ENCODE measurements at regions not wholly inside any gene's neighbourhood (a gene's known extent, or its start where the extent isn't known, plus 50 kb on each side); places are given as distances from the start of the nearest gene placed in this dataset.
"Not testable (repeated sequence)": the region's sequence is repeated elsewhere in the genome, so short reads cannot be mapped to it uniquely, and the experiment has no call there.

GRCh38 chr9:134546746-134547145 is 94.9 kb upstream of the COL5A1 start:
- DNase-seq (ENCODE audit: low read depth), result no peak

- no peak for DNase-seq (ENCODE audit: low read depth)
Measured at GRCh38 chr9:134547161-134548100, 94.2 kb upstream of the COL5A1 start.

GRCh38 chr9:134548185-134548584 is 93.4 kb upstream of the COL5A1 start:
- no peak for DNase-seq (ENCODE audit: low read depth)

GRCh38 chr9:134548618-134549017 is 93.0 kb upstream of the COL5A1 start:
- no peak for DNase-seq (ENCODE audit: low read depth)

- DNase-seq (ENCODE audit: low read depth), result no peak
Measured at GRCh38 chr9:134549336-134549735, 92.3 kb upstream of the COL5A1 start.

- not testable (repeated sequence) for DNase-seq (ENCODE audit: low read depth)
Measured at GRCh38 chr9:134550081-134550480, 91.5 kb upstream of the COL5A1 start.

GRCh38 chr9:134550584-134550983 is 91.0 kb upstream of the COL5A1 start:
- DNase-seq (ENCODE audit: low read depth), result no peak

GRCh38 chr9:134551176-134551575 is 90.4 kb upstream of the COL5A1 start:
- DNase-seq (ENCODE audit: low read depth), result no peak

- peak; percentile 61 for DNase-seq (ENCODE audit: low read depth)
Measured at GRCh38 chr9:134551644-134552348, 89.8 kb upstream of the COL5A1 start.

- DNase-seq (ENCODE audit: low read depth), result no peak
Measured at GRCh38 chr9:134552349-134552990, 89.1 kb upstream of the COL5A1 start.

- no peak for DNase-seq (ENCODE audit: low read depth)
Measured at GRCh38 chr9:134553061-134553891, 88.3 kb upstream of the COL5A1 start.

GRCh38 chr9:134553996-134554372 is 87.6 kb upstream of the COL5A1 start:
- no peak for DNase-seq (ENCODE audit: low read depth)

GRCh38 chr9:134554373-134555093 is 87.1 kb upstream of the COL5A1 start:
- DNase-seq (ENCODE audit: low read depth), result no peak

GRCh38 chr9:134555094-134555650 is 86.4 kb upstream of the COL5A1 start:
- no peak for DNase-seq (ENCODE audit: low read depth)

- DNase-seq (ENCODE audit: low read depth), result peak; percentile 26
Measured at GRCh38 chr9:134556531-134557068, 85.0 kb upstream of the COL5A1 start.

- DNase-seq (ENCODE audit: low read depth), result no peak
Measured at GRCh38 chr9:134557331-134557730, 84.3 kb upstream of the COL5A1 start.

- DNase-seq (ENCODE audit: low read depth), result no peak
Measured at GRCh38 chr9:134558124-134558905, 83.3 kb upstream of the COL5A1 start.

GRCh38 chr9:134559013-134559412 is 82.6 kb upstream of the COL5A1 start:
- DNase-seq (ENCODE audit: low read depth), result no peak

- DNase-seq (ENCODE audit: low read depth), result no peak
Measured at GRCh38 chr9:134560206-134560605, 81.4 kb upstream of the COL5A1 start.

GRCh38 chr9:134560654-134561053 is 80.9 kb upstream of the COL5A1 start:
- DNase-seq (ENCODE audit: low read depth), result no peak
